ENCODE measurements at regions not wholly inside any gene's neighbourhood (a gene's known extent, or its start where the extent isn't known, plus 50 kb on each side); places are given as distances from the start of the nearest gene placed in this dataset.
"Not testable (repeated sequence)": the region's sequence is repeated elsewhere in the genome, so short reads cannot be mapped to it uniquely, and the experiment has no call there.

GRCh38 chr2:91578678-91579077 is 2887.2 kb downstream of the RPIA start:
- H3K79me1 ChIP-seq (ENCODE audit: low read depth in 1 of 2, low read length in 2 of 2); H3K36me3 ChIP-seq (ENCODE audit: control insufficient read depth, insufficient read depth, low read length); H3K4me3 ChIP-seq (ENCODE audit: insufficient read depth, low read depth, low read length); H3K4me1 ChIP-seq (ENCODE audit: control insufficient read depth, insufficient read depth, low read length); H2BK120ac ChIP-seq (ENCODE audit: low read depth, low read length); H3K4me2 ChIP-seq (ENCODE audit: low read depth, low read length); H4K8ac ChIP-seq (ENCODE audit: low read depth in 2 of 2, low read length in 2 of 2); H3K27ac ChIP-seq (ENCODE audit: insufficient read depth, low read length); ATAC-seq (ENCODE audit: low read depth); H4K91ac ChIP-seq (ENCODE audit: insufficient read depth, low read depth, low read length); H3K14ac ChIP-seq (replicated peaks; ENCODE audit: low read depth, low read length); H2AFZ ChIP-seq (replicated peaks; ENCODE audit: low read length, poor library complexity); DNase-seq; H3K56ac ChIP-seq (ENCODE audit: extremely low read depth, insufficient read depth, low read length); H2BK20ac ChIP-seq (ENCODE audit: low read depth, low read length); H3K9ac ChIP-seq (ENCODE audit: low read depth, low read length); H2BK5ac ChIP-seq (ENCODE audit: low read depth, low read length, poor library complexity, severe bottlenecking); H2BK15ac ChIP-seq (ENCODE audit: low read depth, low read length); H4K20me1 ChIP-seq (ENCODE audit: insufficient read depth, low read length); H2AK5ac ChIP-seq (ENCODE audit: low read depth, low read length); CTCF ChIA-PET; BruUV-seq (replicated peaks); dilution Hi-C loops (cut with HindIII; ENCODE audit: low sequenced_read_pairs, unreplicated experiment); H3K18ac ChIP-seq (ENCODE audit: low read depth, low read length); H3K27me3 ChIP-seq (ENCODE audit: control insufficient read depth, insufficient read depth, low read length); H3K4ac ChIP-seq (ENCODE audit: low read depth, low read length); in situ Hi-C loops (cut with MboI; ENCODE audit: low sequenced_read_pairs); H3K9me3 ChIP-seq (ENCODE audit: control insufficient read depth, insufficient read depth, low read length); POLR2A ChIA-PET (ENCODE audit: unreplicated experiment); H2AK9ac ChIP-seq (replicated peaks; ENCODE audit: low read depth, low read length, poor library complexity); intact Hi-C loops (cut with micrococcal nuclease); H3K9me1 ChIP-seq (ENCODE audit: insufficient read depth, low read length); H4K5ac ChIP-seq (ENCODE audit: low read depth, low read length); H3K23ac ChIP-seq (ENCODE audit: low read depth, low read length): not testable (repeated sequence)
- no CpG with 5 or more reads among the region's 3 CpGs for WGBS, 2 experiments (ENCODE audit: extremely low coverage in 2 of 2, insufficient read length in 1 of 2)

- H3K36me3 ChIP-seq (ENCODE audit: control insufficient read depth, insufficient read depth, low read length); intact Hi-C loops (cut with micrococcal nuclease); CTCF ChIA-PET; H4K91ac ChIP-seq (ENCODE audit: insufficient read depth, low read depth, low read length); H3K56ac ChIP-seq (ENCODE audit: extremely low read depth, insufficient read depth, low read length); H2BK5ac ChIP-seq (ENCODE audit: low read depth, low read length, poor library complexity, severe bottlenecking); H3K14ac ChIP-seq (replicated peaks; ENCODE audit: low read depth, low read length); in situ Hi-C loops (cut with MboI; ENCODE audit: low sequenced_read_pairs); H3K27me3 ChIP-seq (ENCODE audit: control insufficient read depth, insufficient read depth, low read length); POLR2A ChIA-PET (ENCODE audit: unreplicated experiment); H2BK15ac ChIP-seq (ENCODE audit: low read depth, low read length); H3K18ac ChIP-seq (ENCODE audit: low read depth, low read length); DNase-seq; H3K4me2 ChIP-seq (ENCODE audit: low read depth, low read length); H3K79me1 ChIP-seq (ENCODE audit: low read depth in 1 of 2, low read length in 2 of 2); H3K9me3 ChIP-seq (ENCODE audit: control insufficient read depth, insufficient read depth, low read length); ATAC-seq (ENCODE audit: low read depth); dilution Hi-C loops (cut with HindIII; ENCODE audit: low sequenced_read_pairs, unreplicated experiment); H4K5ac ChIP-seq (ENCODE audit: low read depth, low read length); H3K9ac ChIP-seq (ENCODE audit: low read depth, low read length); H3K4me3 ChIP-seq (ENCODE audit: insufficient read depth, low read depth, low read length); H2BK20ac ChIP-seq (ENCODE audit: low read depth, low read length); H2AK5ac ChIP-seq (ENCODE audit: low read depth, low read length); H4K8ac ChIP-seq (ENCODE audit: low read depth in 2 of 2, low read length in 2 of 2); H3K9me1 ChIP-seq (ENCODE audit: insufficient read depth, low read length); H3K4me1 ChIP-seq (ENCODE audit: control insufficient read depth, insufficient read depth, low read length); H2BK120ac ChIP-seq (ENCODE audit: low read depth, low read length); H3K4ac ChIP-seq (ENCODE audit: low read depth, low read length); H3K23ac ChIP-seq (ENCODE audit: low read depth, low read length); H2AK9ac ChIP-seq (replicated peaks; ENCODE audit: low read depth, low read length, poor library complexity); BruUV-seq (replicated peaks); H4K20me1 ChIP-seq (ENCODE audit: insufficient read depth, low read length); H2AFZ ChIP-seq (replicated peaks; ENCODE audit: low read length, poor library complexity); H3K27ac ChIP-seq (ENCODE audit: insufficient read depth, low read length): not testable (repeated sequence)
- no CpG with 5 or more reads among the region's 3 CpGs for WGBS, 2 experiments (ENCODE audit: extremely low coverage in 2 of 2, insufficient read length in 1 of 2)
Observed at GRCh38 chr2:91579555-91579954, 2888.1 kb downstream of the RPIA start.

Measured in IMR-90 (cell line).